DND-41 (cell line): ENCODE measurements at regions not wholly inside any gene's neighbourhood (a gene's known extent, or its start where the extent isn't known, plus 50 kb on each side); places are given as distances from the start of the nearest gene placed in this dataset.

Experiments
- CTCF ChIP-seq: IDR thresholded peaks from 2 replicates; pipeline ENCODE4 v1.5.1; 2012; ENCODE audit warnings: borderline replicate concordance, low read length, moderate library complexity, mild to moderate bottlenecking; ENCODE audit not compliant: poor library complexity, severe bottlenecking; ENCODE audit errors: extremely low read depth
- EZH2 ChIP-seq: IDR thresholded peaks from 3 replicates; pipeline ENCODE4 v1.6.1; 2012; ENCODE audit warnings: borderline replicate concordance, low read depth, mild to moderate bottlenecking, moderate library complexity, low read length, inconsistent platforms; ENCODE audit not compliant: severe bottlenecking

- TF ChIP-seq CTCF (no peak), EZH2 (no peak)
Measured at GRCh38 chrX:117835034-117835433, 281.6 kb downstream of the KLHL13 start.
